HepG2 (cell line): ENCODE measurements at regions not wholly inside any gene's neighbourhood (a gene's known extent, or its start where the extent isn't known, plus 50 kb on each side); places are given as distances from the start of the nearest gene placed in this dataset.

Experiments
- ATAC-seq: fragments of 200-7000 bp; cut with Tn5 transposase; 3 replicates; pipeline ENCODE4 v1.9.1; 2020; ENCODE audit warnings: mild to moderate bottlenecking, moderate library complexity
- BruUV-seq: library from RNA; stranded (reverse); fragments of 400-500 nt; replicated peaks from 2 replicates; lab custom pipeline; 2021; lab: Mats Ljungman, UMichigan
- CTCF ChIA-PET: fragments of 300-600 bp; formaldehyde crosslinking; extraction: SDS; loops from one replicate; lab custom pipeline; 2021; ENCODE audit warnings: low total read pairs, inconsistent platforms, low intra/inter-chr PET ratio; lab: Yijun Ruan, JAX
- POLR2A ChIA-PET: fragments of 350-600 bp; sonication (Branson Sonifier 250); formaldehyde crosslinking; loops from one replicate; lab custom pipeline; 2020; ENCODE audit warnings: antibody characterized with exemption, inconsistent platforms; lab: Yijun Ruan, JAX
- DNase-seq: peaks from one replicate; pipeline ENCODE4 v3.0.0-alpha.2; 2015; ENCODE audit warnings: low spot score
- FAIRE-seq: peaks from 3 replicates; lab custom pipeline; 2011; peaks lifted over from hg19 to GRCh38; lab: Jason Lieb, UNC
- H2AFZ ChIP-seq: one replicate; pipeline ENCODE4 v1.6.1; 2011; ENCODE audit warnings: low read length, inconsistent platforms
- H3K27ac ChIP-seq: fragments of 300-600 bp; 3 replicates; pipeline ENCODE4 v1.8.0; 2011; ENCODE audit warnings: mixed run types, mild to moderate bottlenecking, mixed read lengths, low read length, inconsistent platforms; ENCODE audit not compliant: insufficient read depth; ENCODE audit errors: extremely low read length
- H3K27me3 ChIP-seq, 2 experiments: fragments of 200-600 bp in 1 of 2; 2 replicates in 1 of 2; 3 replicates in 1 of 2; pipeline versions ENCODE4 v1.6.0 to v1.8.0; 2011; ENCODE audit warnings: low read length in 2 of 2, mild to moderate bottlenecking in 2 of 2, moderate library complexity in 2 of 2, inconsistent platforms in 1 of 2; ENCODE audit not compliant: insufficient read depth in 2 of 2, control insufficient read depth in 1 of 2
- H3K36me3 ChIP-seq, 2 experiments: fragments of 200-600 bp in 1 of 2; replicated peaks in 1 of 2; 2 replicates in 1 of 2; 3 replicates in 1 of 2; pipeline versions ENCODE4 v1.5.1 to v1.8.0; 2011; ENCODE audit warnings: low read length in 2 of 2, inconsistent platforms in 1 of 2; ENCODE audit not compliant: insufficient read depth in 2 of 2, control insufficient read depth in 1 of 2
- H3K4me1 ChIP-seq: 2 replicates; pipeline ENCODE4 v1.5.1; 2012; ENCODE audit warnings: low read length, inconsistent platforms; ENCODE audit not compliant: insufficient read depth
- H3K4me2 ChIP-seq: 2 replicates; pipeline ENCODE4 v1.6.0; 2011; ENCODE audit warnings: low read depth, low read length, inconsistent platforms
- H3K4me3 ChIP-seq, 3 experiments: fragments of 200-600 bp in 1 of 3; sonication (generic), shearing (Covaris generic) in 1 of 3; replicated peaks in 1 of 3; 2 replicates each; pipeline ENCODE4 v1.5.1; 2011 to 2016; ENCODE audit warnings: low read length in 3 of 3, inconsistent platforms in 2 of 3, low read depth in 2 of 3, mild to moderate bottlenecking in 2 of 3, control low read depth in 1 of 3, mixed read lengths in 1 of 3; ENCODE audit not compliant: insufficient read depth in 1 of 3
- H3K79me2 ChIP-seq: one replicate; pipeline ENCODE4 v1.6.1; 2011; ENCODE audit warnings: low read length, inconsistent platforms; ENCODE audit not compliant: insufficient read depth
- H3K9ac ChIP-seq: 2 replicates; pipeline ENCODE4 v1.6.0; 2011; ENCODE audit warnings: mild to moderate bottlenecking, low read depth, low read length, inconsistent platforms; ENCODE audit not compliant: insufficient read depth
- H3K9me3 ChIP-seq: 2 replicates; pipeline ENCODE4 v1.5.1; 2012; ENCODE audit warnings: mild to moderate bottlenecking, low read length
- H4K20me1 ChIP-seq: 2 replicates; pipeline ENCODE4 v1.6.0; 2011; ENCODE audit warnings: inconsistent platforms, mild to moderate bottlenecking, low read length, moderate library complexity; ENCODE audit not compliant: insufficient read depth
- DMAP1 ChIP-seq: IDR thresholded peaks from 2 replicates; pipeline ENCODE4 v1.6.1; 2016
- GLMP ChIP-seq: sonication (generic); formaldehyde crosslinking; IDR thresholded peaks from 2 replicates; pipeline ENCODE4 v1.9.0; 2021; ENCODE audit warnings: missing genetic modification reagents, mild to moderate bottlenecking, borderline replicate concordance
- KAT7 ChIP-seq: IDR thresholded peaks from 2 replicates; pipeline ENCODE4 v1.6.1; 2018; ENCODE audit warnings: borderline replicate concordance, missing compliant biosample characterization
- KLF9 ChIP-seq: IDR thresholded peaks from 2 replicates; pipeline ENCODE4 v1.6.1; 2016; ENCODE audit warnings: low read depth
- MLXIP ChIP-seq: sonication (generic); formaldehyde crosslinking; IDR thresholded peaks from 2 replicates; pipeline ENCODE4 v1.9.0; 2021; ENCODE audit warnings: missing genetic modification reagents, borderline replicate concordance
- MTA3 ChIP-seq: sonication (generic); formaldehyde crosslinking; IDR thresholded peaks from 2 replicates; pipeline ENCODE4 v1.4.0; 2020; ENCODE audit warnings: missing genetic modification reagents
- PATZ1 ChIP-seq: sonication (generic); formaldehyde crosslinking; IDR thresholded peaks from 2 replicates; pipeline ENCODE4 v1.4.0; 2020; ENCODE audit warnings: missing genetic modification reagents
- RARA ChIP-seq: IDR thresholded peaks from 2 replicates; pipeline ENCODE4 v1.6.1; 2016; ENCODE audit warnings: missing genetic modification reagents, missing compliant biosample characterization
- SCMH1 ChIP-seq: sonication (generic); formaldehyde crosslinking; IDR thresholded peaks from 2 replicates; pipeline ENCODE4 v1.9.0; 2021; ENCODE audit warnings: missing genetic modification reagents, mild to moderate bottlenecking, borderline replicate concordance
- ZBTB38 ChIP-seq: sonication (generic); formaldehyde crosslinking; IDR thresholded peaks from 2 replicates; pipeline ENCODE4 v1.5.1; 2020; ENCODE audit warnings: mild to moderate bottlenecking, missing genetic modification reagents
- ZKSCAN5 ChIP-seq: sonication (generic); formaldehyde crosslinking; IDR thresholded peaks from 2 replicates; pipeline ENCODE4 v1.5.1; 2020; ENCODE audit warnings: mild to moderate bottlenecking, missing genetic modification reagents
- ZNF296 ChIP-seq: sonication (generic); formaldehyde crosslinking; conservative IDR thresholded peaks from 2 replicates; pipeline ENCODE4 v1.5.0; 2020; ENCODE audit warnings: mild to moderate bottlenecking, missing genetic modification reagents
- ZNF30 ChIP-seq: sonication (generic); formaldehyde crosslinking; IDR thresholded peaks from 2 replicates; pipeline ENCODE4 v1.5.0; 2020; ENCODE audit warnings: mild to moderate bottlenecking, missing genetic modification reagents
- ZNF552 ChIP-seq: sonication (generic); formaldehyde crosslinking; IDR thresholded peaks from 2 replicates; pipeline ENCODE4 v1.9.0; 2022; ENCODE audit warnings: missing genetic modification reagents, mild to moderate bottlenecking, borderline replicate concordance
- ZNF75D ChIP-seq: sonication (generic); formaldehyde crosslinking; IDR thresholded peaks from 2 replicates; pipeline ENCODE4 v1.8.1; 2023; ENCODE audit warnings: missing genetic modification reagents, mild to moderate bottlenecking, borderline replicate concordance
- WGBS: methylation state at CpG from one replicate; pipeline ENCODE4 v1.1.6; 2017; ENCODE audit warnings: low lambda C conversion rate; 5-methylcytosine and 5-hydroxymethylcytosine counted together
- in situ Hi-C: cut with HindIII; loops from 2 replicates; pipeline ENCODE4 v1.10.0; 2017; ENCODE audit warnings: low pct_unique_long_range_greater_than_20kb; ENCODE audit not compliant: extremely low pct_ligation_motif_present
- intact Hi-C: fragments of 100-400 bp; cut with micrococcal nuclease; formaldehyde crosslinking; loops from one replicate; pipeline ENCODE4 v1.10.0; 2022; ENCODE audit not compliant: unreplicated experiment
- TF ChIP-seq, protein P1 (sequence below): sonication (generic); formaldehyde crosslinking; IDR thresholded peaks from 2 replicates; pipeline ENCODE4 v1.5.1; 2020; ENCODE audit warnings: missing genetic modification reagents, mild to moderate bottlenecking, borderline replicate concordance
- TF ChIP-seq, protein P2 (sequence below): fragments of 450-650 bp; IDR thresholded peaks from 2 replicates; pipeline ENCODE4 v1.6.1; 2016

DNA sequence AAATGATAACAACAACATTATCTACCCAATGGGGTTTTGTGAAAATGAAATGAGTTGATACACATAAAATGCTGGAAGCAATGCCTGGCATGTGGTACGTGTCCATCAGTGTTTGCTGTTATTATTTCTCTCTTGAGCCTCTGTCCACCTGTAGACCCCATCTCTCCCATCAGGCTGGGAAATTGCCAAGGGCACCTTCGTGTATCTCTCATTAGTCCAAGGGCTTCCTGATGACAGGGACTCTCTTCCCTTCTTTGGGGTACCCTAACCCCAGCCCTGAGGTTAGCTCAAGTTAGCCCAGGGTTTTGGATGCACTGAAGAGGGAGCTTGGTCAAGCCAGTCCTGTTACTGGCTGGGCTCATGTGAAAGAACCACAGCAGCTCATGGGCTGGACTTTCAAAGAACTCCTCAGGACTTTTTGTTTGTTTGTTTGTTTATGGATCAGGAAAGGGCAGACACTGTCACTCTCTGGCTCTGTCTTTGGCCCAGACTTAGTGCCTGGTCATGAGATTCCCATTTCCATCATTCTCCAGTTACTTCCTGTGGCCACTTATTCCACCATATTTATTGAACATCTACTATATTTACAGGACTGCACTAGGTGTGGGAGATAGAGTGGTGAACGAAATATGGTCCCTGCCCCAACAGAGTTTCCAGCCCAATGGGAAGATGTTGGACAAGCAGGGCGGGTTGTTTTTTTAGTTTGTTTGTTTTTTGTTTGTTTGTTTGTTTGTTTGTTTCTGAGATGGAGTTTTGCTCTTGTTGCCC is 57.4 kb downstream of the NAV1 start:
- POLR2A ChIA-PET = no interaction called here
- H3K27ac ChIP-seq = no peak overlapping the region
- in situ Hi-C loops = no loop called here
- H3K4me3 ChIP-seq = no peak overlapping the region
- no peaks in the 10 kb centered on the region for H3K9me3 ChIP-seq
- CTCF ChIA-PET = no interaction called here
- no peaks in the 10 kb centered on the region for H3K79me2 ChIP-seq
- no peak for ATAC-seq
- no peak for FAIRE-seq
- no peak overlapping the region for H3K9ac ChIP-seq
- H3K4me1 ChIP-seq = no peaks in the 10 kb centered on the region
- BruUV-seq = no TSS peak
- no peak for DNase-seq
- H2AFZ ChIP-seq = no peak overlapping the region
- WGBS = 3% methylated on average over 3 of the region's 4 CpGs
- H3K27me3 ChIP-seq = peaks cover 2 to 24% of the 10 kb centered on the region in 2 experiments; a peak in 2 of 5 replicates
- no peaks in the 10 kb centered on the region for H3K36me3 ChIP-seq
- peaks cover 4% of the 10 kb centered on the region; the same call in 1 of the 2 replicates for H4K20me1 ChIP-seq
- no peak overlapping the region for H3K4me2 ChIP-seq
- intact Hi-C loops = no loop called here
- TF ChIP-seq ZKSCAN5 (CRISPR knock-in tag) (no peak), ZNF296 (CRISPR knock-in tag) (no peak), PATZ1 (CRISPR knock-in tag) (no peak), GLMP (CRISPR knock-in tag) (no peak), MTA3 (CRISPR knock-in tag) (no peak), ZNF30 (CRISPR knock-in tag) (no peak), SCMH1 (CRISPR knock-in tag) (no peak), ZBTB38 (CRISPR knock-in tag) (no peak), KLF9 (CRISPR knock-in tag) (no peak), RARA (no peak), KAT7 (CRISPR knock-in tag) (no peak), MLXIP (CRISPR knock-in tag) (no peak), ZNF75D (CRISPR knock-in tag) (no peak), DMAP1 (no peak), ZNF552 (CRISPR knock-in tag) (no peak)
- TF ChIP-seq, protein P1, sequence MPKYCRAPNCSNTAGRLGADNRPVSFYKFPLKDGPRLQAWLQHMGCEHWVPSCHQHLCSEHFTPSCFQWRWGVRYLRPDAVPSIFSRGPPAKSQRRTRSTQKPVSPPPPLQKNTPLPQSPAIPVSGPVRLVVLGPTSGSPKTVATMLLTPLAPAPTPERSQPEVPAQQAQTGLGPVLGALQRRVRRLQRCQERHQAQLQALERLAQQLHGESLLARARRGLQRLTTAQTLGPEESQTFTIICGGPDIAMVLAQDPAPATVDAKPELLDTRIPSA (CRISPR knock-in tag) = no peak
- TF ChIP-seq, protein P2, sequence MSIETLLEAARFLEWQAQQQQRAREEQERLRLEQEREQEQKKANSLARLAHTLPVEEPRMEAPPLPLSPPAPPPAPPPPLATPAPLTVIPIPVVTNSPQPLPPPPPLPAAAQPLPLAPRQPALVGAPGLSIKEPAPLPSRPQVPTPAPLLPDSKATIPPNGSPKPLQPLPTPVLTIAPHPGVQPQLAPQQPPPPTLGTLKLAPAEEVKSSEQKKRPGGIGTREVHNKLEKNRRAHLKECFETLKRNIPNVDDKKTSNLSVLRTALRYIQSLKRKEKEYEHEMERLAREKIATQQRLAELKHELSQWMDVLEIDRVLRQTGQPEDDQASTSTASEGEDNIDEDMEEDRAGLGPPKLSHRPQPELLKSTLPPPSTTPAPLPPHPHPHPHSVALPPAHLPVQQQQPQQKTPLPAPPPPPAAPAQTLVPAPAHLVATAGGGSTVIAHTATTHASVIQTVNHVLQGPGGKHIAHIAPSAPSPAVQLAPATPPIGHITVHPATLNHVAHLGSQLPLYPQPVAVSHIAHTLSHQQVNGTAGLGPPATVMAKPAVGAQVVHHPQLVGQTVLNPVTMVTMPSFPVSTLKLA = no peak
